CD1c-positive myeloid dendritic cell (primary cell): ENCODE measurements at regions not wholly inside any gene's neighbourhood (a gene's known extent, or its start where the extent isn't known, plus 50 kb on each side); places are given as distances from the start of the nearest gene placed in this dataset.

Source experiments
- DNase-seq: peaks from one replicate; pipeline ENCODE4 v3.0.0-alpha.2; 2016; ENCODE audit errors: extremely low spot score

DNA sequence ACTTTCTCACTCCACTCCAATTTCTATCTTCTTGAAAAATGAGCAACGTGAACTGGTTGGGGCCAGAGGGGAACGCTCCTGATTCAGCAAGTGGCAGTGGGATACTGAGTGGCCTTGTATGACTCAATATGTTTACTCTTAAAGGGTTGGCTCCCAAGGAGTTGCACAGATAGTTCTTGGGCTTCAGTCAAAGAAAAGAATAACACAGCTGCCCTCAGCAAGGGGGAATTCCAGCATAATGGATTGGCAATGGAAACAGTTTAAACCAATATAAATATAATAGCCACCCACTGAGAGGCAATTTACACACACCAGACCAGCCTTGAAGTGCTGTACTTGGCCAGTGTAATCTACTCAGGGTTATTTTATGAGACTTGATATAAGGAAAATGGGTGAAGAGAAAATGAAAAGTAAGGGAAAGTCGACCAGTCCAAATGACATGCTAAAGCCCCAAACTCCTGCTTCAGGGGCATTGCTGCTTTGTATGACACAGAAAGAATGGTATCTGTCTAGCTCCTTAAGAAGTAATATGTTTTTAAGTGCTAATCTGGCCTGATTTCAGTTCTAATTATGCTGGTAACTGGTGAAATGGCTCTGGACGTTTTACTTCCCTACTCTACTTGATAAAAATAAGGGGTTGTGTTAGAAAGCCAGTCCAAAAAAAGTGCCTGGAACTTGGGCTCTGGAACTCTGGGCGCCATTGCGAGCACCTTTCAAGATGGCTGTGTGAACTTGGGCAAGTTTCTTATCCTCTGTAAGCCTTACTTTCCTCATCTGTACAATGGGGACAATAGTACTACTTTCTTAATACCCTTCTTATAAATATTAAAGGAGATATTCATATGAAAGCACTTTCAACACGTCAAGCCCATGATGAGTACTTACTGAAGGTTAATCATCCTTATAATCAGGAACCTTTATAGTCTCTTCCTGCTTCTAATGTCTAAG, 712.9 kb upstream of the MAP3K7 start:
- no peak for DNase-seq

DNA sequence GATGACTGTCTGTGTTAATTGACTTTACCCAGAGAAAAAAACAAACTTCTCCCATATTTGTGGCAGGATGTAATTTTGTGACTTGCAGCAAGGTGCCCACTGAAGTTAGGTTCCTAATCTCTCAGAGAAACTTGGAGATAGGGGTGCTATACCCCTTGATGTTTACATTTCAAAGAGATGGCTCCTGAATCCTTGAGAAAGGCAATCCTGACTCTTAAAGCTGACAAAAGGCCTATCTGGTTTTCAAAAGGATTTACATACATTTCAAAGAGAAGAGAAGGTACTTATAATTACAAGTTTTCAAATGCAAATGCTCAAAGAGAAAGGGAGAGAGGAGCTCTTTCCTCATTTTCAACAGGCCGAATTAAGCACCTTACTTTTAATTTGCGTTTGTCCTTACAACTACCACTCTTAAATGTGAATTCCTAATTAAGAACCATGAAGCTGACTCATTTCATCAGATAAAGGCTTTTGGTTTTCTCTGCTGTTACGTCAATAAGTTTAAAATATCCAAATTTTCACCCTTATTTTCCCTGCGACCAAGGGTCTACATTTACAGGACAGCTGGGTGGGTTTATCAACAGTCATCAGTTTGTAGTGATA, 711.8 kb upstream of the MAP3K7 start:
- DNase-seq = no peak

DNA sequence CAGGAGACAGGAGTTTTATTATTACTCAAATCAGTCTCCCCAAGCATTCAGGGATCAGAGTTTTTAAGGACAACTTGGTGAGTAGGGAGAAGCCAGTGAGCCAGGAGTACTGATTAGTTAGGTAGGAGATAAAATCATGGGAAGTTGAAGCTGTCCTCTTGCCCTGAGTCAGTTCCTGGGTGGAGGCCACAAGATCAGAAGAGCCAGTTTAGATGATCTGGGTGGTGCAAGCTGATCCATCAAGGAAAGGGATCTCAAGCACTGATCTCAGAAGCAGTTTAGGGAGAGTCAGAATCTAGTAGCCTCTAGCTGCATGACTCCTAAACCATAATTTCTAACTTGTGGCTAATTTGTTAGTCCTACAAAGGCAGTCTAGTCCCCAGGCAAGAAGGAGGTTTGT, 706.5 kb upstream of the MAP3K7 start:
- no peak for DNase-seq

DNA sequence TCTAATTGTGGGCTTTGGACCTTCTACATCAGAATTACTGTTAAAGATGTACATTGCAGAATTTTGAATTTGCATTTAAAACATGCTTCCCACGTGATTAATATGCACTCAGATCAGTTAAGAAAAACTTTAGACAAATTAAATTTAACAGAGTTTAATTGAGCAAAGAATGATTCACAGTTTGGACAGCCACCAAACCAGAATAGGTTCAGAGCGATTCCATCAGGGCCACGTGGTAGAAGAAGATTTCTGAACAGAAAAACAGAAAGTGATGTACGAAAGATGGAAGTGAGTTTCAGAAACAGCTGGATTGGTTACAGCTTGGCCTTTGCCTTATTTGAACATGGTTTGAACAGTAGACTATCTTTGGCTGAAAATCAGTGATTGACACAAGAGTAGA, 704.2 kb upstream of the MAP3K7 start:
- DNase-seq = no peak

DNA sequence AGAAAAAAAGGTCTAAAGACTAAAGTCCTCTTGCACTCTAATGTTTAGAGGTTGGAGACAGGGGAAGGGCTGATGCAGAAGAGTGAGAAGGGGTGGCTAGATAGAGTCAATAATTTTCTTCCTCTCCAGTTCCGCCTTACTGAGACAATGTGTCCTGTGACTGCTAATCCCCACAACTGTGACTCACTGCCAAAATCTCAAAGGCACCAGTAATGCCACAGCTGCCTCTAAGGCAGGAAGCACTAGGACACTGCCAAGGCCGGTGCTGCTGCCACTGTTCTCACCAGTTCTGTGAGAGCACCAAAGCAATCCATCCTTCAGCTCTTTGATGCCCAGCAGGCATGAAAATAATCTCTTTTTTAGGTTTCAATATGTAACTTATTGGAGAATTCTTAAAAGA, 701.9 kb upstream of the MAP3K7 start:
- DNase-seq = no peak

DNA sequence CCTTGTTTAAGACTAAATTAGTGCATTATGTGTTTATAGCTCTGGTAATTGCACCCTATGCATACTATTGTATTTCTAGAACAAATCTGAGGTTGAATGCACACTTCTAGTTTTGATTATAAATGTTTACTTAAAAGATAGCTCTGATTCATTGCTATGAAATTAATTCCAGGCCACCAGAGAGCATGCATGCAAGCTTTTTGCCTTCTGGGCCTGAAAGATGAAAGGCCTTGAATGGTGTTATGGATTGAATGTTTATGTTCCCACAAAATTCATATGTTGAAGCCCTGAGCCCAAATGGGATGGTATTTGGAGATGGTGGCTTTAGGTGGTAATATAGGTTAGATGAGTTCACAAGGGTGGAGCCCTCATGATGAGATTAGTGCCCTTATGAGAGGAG, 695.0 kb upstream of the MAP3K7 start:
- no peak for DNase-seq

DNA sequence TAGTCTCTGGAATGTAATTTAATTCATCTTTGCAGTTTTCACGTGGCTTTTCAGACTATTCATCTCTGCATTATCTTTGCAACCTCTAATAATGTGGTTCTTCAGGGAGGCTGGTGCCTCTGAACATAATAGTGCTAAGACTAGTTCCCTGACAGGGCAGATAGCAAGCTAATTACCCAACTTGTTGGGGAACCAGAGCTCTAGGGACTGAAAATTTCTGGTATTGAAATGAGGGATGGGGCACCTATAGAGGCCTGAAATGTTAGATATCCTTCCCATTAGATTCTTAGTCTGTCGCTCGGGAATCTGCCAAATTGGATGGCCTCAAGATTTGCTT, 693.6 kb upstream of the MAP3K7 start:
- DNase-seq = no peak

DNA sequence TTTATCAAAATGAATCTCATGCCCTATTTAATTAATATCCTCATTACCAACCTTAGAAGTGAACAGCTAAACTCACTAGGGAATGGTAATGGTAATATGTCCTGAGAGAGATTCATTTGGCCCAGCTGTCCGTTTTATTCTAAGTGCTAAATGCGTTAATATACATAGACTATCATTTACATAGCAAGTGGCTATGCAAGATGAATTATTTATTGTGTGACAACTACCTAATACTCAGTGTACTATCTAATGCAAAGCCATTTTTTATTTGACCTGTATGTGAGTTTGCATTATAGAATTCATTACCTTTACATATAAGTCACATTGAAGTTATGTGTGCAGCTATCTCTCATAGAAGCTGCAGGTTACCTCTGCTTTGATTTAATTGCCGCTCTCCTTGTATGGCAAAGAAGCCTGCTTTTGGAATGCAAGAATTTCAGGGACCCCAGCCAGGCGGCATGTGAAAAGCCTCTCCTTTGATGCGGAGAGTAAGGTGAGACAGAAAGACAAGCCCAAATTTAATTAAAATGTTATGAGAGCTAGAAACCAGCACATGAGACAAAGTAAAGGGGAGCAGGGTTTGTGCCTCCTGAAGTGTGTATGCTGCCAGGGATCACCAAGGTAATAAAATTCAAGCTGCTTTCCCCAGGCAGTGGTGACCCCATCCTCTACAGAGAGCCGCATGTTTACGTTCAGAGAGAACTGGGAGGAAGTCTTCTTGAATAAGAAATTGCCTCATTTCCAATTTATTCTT, 693.0 kb upstream of the MAP3K7 start:
- no peak for DNase-seq

DNA sequence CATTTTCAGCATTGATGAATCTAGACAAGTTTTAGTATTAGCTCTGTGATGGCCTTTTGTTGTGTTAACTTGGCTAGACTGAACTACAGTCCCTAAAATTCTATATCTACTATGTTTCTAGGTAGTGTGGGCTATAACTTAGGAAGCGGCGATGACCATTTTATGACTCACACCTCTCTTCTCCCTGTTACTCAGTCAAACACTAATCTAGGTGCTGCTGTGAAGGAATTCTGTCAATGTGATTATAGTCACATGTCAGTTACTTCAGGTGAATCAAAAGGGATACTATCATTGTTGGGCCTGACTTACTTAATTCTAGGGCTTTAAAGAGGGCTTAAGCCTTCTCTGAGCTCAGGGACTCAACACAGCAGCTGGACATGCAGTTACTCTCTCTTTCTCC, 691.5 kb upstream of the MAP3K7 start:
- no peak for DNase-seq

DNA sequence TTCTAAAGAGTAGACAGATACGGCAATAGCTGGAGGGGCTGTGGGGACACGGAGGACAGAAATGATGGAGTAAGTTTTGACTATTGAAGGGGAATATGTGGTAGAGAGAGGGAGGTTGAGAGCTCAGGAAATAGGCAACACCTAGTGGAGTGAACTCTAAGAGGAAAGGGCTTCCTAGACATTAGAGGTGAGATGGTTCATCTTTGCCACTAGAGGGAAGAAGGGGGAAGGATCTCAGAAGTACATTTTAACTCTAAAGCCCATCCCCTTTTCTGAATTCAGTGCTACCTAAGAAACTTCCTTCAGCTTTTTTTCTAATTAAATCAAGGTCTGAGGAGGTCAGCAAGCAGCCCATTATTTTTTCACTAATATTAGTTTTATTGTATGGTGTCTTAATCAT, 689.4 kb upstream of the MAP3K7 start:
- no peak for DNase-seq

DNA sequence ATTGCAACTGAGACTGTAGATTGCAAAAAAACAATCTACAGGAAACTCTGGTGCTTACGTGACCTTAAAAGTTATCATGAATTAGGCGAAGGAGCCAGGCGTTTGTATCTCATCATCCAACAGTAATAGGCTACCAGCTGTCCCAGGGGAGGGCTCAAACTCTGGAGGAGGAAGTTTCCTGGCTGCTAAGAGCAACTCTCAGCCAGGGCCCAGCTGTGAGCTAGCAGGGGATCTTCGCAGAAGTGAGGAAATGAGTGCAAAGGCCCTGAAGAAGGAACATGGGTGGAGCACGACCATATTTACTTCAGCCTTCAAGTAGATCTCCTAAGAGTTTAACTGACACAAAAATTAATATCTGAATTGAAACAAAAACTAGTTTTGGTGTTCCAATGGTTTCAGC, 686.9 kb upstream of the MAP3K7 start:
- no peak for DNase-seq

DNA sequence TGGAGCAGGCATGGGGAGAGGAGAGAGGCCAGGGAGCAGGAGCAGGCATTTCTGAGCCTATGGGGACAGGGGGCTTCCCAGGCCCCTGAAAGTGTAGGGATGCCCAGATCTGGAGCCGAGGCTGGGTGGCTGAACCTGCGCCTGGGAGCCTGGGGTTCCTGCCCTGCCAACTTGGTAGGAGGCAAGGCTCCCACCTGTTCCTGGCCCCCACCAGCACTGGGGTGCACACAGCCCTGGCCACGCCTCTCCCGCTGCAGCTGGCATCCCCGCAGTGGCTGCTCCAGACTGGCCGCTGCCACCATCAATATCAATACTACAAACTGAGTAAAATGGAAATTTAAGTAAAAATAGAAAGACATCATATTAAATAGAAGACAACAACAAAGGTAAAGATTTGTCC, 684.9 kb upstream of the MAP3K7 start:
- no peak for DNase-seq

DNA sequence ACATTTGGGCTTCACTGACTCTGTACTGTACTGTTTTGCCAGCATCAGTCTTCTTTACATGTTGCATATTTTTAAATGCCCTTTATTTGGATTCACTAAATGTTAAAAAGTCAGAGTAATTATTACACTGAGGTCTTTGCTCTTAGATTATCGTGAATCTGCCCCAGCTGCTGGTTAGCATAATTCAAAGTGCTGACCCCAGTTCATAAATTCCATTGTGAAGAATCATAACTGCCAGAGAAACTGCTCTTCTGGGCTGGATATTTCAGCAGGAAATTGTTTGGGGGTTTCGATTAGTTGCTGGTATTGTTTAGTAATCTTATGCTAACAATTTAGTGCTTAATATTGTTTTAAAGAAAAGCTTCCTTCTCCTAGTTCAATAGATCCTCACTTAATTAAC, 682.1 kb upstream of the MAP3K7 start:
- DNase-seq = no peak

DNA sequence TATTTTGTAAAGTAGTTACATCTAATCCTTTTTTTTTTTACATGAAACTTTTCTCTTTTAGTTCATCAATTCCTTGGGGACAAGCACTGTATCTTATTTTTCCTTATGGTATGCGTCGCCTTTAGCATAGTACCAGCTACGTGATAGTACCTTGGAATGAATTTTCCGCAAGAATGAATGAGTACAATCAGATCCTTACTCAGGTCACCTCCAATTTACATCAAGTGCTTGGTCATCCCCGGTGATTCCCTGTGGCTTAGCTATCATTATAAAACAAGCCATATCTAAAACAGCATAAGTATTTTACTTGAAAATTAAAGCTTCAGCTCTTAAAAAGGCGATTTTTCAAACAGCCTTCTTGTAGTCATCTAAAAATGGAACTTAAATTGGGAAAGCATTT, 680.4 kb upstream of the MAP3K7 start:
- DNase-seq = no peak

DNA sequence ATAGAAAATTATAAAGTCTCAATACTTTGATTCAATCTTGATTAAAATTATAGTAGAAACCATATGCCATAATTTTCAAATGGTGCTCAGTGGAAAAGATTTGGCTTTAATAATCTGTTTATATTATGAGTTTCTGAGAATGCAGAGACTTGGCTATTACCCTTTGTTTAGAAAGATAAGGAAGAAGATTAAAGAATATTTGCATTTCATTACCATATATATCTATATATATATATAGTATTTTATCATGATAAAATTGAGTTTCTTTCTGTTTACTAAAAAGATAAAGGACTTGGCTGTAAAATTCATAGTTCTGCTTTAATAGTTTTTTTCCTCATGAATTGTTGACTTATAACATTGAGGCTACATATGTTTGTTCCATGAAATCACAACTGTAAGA, 679.3 kb upstream of the MAP3K7 start:
- DNase-seq = no peak

DNA sequence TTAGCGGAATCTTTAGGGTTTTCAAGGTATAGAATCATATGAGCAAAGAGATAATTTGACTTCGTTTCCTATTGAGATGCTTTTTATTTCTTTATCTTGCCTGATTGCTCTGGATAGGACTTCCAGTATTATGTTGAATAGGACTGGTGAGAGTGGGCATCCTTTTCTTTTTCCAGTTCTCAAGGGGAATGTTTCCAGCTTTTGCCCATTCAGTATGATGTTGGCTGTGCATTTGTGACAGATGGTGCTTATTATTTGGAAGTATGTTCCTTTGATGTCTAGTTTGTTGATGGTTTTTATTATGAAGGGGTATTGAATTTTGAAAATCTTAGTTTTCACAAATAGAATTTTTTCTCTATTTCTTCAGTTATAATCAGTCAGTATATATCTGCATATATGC, 656.6 kb upstream of the MAP3K7 start:
- DNase-seq = no peak

DNA sequence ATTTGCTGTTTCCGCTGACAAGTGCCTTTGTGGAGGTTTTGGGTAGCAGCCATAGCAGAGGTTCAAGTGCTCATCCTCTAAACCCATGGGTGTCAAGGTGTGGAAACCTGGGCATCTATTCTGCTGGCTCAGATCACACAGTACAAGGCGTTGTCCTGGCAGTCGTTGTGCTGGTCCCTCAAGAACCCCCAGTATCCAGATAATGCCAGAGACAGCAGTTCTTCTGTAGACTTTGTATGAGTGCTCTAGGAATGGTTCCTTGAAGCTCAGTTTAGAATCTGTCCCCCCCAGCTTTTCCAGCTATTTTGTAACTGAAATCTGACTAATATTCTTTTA, 655.7 kb upstream of the MAP3K7 start:
- no peak for DNase-seq

DNA sequence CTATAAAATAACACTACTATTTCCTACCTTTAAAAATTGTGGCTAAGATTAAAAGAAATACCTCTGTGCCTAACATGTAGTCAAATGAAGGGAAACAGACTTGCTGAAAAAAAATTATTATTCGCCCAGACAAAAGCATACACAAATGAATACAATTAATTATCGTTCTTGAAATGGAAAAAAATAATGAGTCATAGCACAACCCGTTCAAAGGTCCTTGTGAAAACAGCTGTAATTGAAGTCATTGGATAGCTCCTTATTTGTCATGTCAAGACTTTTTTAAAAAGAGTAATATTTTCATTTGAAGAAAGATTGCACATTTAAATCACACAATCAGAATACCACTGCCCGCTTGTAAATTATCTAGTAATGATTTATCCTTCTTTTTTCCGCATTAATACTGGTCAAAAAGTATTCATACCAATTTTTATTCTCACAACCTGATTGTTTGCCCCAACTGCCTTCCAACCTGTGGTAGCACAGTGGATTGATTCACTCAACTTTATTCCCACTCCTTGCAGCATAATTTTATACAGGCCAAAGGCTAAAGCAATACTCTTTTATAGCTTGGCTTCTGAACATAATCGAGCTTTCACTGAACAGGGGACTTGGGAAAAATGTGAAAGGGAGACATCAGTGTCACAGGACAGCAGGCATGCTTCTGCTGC, 655.2 kb upstream of the MAP3K7 start:
- DNase-seq = no peak

DNA sequence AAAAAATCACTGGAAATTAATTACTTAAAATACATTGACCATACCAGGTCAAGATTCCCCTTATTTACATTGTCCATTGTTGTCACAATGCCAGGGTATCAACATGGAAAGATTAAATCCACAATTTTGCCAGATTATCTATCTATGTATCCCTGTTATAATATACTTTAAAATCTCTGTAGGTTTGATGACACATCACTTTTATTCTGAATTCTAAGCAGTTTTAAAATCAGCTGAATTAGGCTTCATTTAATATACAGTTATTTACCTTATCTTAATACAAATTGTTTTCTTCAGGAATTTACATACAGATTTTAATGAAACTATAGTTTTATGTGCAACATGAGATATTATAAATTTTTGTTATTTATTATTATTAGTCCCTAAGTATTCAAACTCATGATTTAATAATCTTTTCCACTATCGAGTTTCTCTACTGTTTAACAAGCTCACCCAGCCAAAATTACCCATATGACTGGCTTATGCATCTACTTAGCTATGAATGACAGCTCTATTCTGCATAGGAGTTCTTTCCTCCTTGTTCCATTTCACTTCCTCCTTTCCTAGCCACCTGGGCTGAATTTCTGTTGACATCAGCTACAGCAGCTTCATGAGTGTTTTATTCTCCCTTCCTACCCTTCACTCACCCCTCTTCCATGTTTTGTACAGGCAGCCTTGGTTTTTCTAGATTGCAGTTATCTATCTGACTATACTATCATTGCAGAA, 654.2 kb upstream of the MAP3K7 start:
- no peak for DNase-seq

DNA sequence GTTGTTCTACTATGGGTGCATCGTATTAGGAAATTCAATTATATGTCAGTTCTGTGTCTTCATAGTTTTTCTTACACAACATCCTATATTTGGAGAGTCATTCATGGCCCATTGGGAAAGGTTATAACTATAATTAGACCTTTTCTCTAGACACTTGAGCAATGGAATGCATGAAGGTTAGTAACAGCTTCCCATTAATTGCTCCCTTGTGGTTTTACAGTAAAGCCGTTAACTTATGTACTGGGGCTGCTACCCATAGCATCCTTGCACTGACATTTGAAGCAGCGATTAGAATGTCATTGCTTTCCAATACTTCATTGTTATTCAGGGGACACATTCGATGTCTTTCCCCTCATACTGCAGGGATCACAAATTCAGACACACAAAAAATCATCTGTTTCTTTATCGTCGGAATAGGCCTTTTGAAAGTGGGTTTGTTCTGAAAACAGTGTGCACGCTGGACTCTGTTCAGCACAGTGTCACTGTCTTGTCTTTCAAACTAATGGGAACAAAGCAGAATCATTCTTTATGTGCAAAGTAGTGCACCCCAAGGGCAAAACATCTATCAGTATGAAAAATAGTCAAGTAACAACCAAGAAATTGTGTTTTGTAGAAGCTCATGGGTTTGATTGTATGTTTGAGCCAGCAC, 634.3 kb upstream of the MAP3K7 start:
- no peak for DNase-seq

DNA sequence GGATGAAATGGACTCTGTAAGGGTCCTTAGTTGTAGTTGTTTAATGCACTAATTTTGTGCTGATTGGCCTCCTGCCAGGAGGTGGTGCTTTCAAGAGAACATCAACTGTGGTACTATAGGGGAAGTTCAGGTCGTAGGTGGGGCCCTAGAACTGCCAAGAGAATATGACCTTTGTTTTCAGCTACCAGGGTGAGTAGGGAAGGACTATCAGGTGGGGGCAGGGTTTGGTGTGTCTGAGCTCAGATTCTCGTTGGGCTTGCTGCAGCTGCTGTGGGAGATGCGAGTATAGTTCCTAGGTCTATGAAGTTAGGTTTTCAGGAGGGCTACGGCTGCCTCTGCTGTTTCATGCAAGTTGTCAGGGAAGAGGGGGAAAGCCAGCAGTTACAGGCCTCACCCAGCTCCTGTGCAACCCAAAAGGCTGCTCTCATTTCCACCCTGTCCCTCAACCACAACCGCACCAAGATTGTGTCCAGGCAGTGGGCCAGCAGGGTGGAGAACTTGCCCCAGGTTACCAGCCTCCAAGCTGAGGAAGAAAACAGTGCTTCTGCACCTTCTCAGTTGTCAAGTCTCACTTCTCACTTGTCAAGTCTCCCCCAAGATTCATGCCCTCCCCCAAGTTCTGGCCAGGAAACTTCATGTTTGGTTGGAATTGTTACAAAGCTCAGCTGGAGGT, 626.5 kb upstream of the MAP3K7 start:
- no peak for DNase-seq
